ENCODE measurements at regions not wholly inside any gene's neighbourhood (a gene's known extent, or its start where the extent isn't known, plus 50 kb on each side); places are given as distances from the start of the nearest gene placed in this dataset.

DNA sequence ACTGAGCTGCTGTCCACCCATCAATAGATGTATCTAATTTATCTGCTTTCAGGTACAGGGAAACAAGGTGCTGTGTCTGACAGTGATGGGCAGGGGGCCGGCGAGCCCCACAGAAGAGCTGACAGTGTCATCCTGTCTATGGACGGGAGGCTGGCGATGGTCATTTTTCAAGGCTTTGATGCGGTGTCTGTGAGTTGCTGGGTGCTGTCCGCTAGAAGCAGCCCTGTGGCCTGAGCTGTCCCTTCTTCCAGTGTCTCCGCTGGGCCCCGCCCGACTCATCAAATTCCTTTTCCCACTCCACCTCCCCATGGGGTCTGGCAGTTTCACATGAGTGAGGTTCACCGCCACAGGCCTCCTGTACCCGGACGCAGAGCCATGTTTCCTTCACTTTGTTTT, 161.4 kb upstream of the PMEPA1 start:
- Histone ChIP-seq H3K4me3 (no peak overlapping the region), H3K36me3 (no peaks in the 10 kb centered on the region), H3K4me1 (no peaks in the 10 kb centered on the region), H3K27me3 (ENCODE audit: low read depth) (no peaks in the 10 kb centered on the region), H3K9me3 (no peaks in the 10 kb centered on the region), H3K27ac (no peak overlapping the region)
- ATAC-seq (no peak), DNase-seq (no peak)
- intact Hi-C loops (cut with DNase I) = no loop called here
- TF ChIP-seq CTCF (IDR thresholded peaks at IDR 0.05) = no peak

GRCh38 chr20:57870597-57871236, 160.9 kb upstream of the PMEPA1 start:
- TF ChIP-seq CTCF (IDR thresholded peaks at IDR 0.05) = no peak
- H3K36me3 ChIP-seq = no peaks in the 10 kb centered on the region
- H3K4me1 ChIP-seq = no peaks in the 10 kb centered on the region
- intact Hi-C loops (cut with DNase I) = no loop called here
- no peaks in the 10 kb centered on the region for H3K9me3 ChIP-seq
- ATAC-seq (no peak), DNase-seq (no peak)
- no peak overlapping the region for H3K4me3 ChIP-seq
- H3K27me3 ChIP-seq (ENCODE audit: low read depth) = no peaks in the 10 kb centered on the region
- no peak overlapping the region for H3K27ac ChIP-seq

GRCh38 chr20:57869951-57870315, 160.1 kb upstream of the PMEPA1 start:
- no peak for ATAC-seq
- no peaks in the 10 kb centered on the region for H3K36me3 ChIP-seq
- no peak for TF ChIP-seq CTCF (IDR thresholded peaks at IDR 0.05)
- no peaks in the 10 kb centered on the region for H3K4me1 ChIP-seq
- intact Hi-C loops (cut with DNase I) = no loop called here
- no peak for DNase-seq
- H3K27ac ChIP-seq = no peak overlapping the region
- H3K4me3 ChIP-seq = no peak overlapping the region
- no peaks in the 10 kb centered on the region for H3K27me3 ChIP-seq (ENCODE audit: low read depth)
- H3K9me3 ChIP-seq = no peaks in the 10 kb centered on the region

DNA sequence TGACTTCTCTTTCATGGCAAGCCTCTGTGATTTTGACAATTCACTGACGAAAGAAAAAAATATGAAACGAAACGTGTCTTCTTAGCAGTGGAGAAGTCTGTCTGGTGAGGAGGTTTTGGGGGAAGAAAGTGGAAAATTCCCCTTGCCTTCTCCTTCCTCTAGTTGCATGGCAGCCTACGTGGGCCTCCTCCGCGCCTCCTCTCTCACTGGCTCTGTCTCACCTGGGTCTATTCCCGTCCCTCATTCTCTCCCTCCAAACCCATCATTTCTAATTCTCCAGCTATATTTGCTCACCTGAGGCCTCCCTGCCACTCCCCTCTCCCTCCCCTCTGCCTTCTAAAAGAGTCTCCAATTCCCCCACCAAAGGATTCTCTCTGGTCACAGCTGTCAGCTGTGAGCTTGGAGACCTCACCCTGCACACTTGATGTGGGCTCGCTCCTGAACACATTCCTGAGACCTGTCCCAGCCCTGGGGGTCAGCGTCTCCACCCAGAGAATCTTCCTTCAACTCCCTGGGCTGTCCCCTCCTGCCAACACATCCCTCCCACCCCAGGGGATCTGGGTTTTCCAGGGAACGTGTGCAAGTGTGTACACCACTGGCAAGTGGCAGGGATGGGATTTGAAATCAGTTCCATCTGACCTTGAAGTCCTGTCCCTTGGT, 159.6 kb upstream of the PMEPA1 start:
- intact Hi-C loops (cut with DNase I) = no loop called here
- Histone ChIP-seq H3K36me3 (no peaks in the 10 kb centered on the region), H3K4me1 (no peaks in the 10 kb centered on the region), H3K27me3 (ENCODE audit: low read depth) (no peaks in the 10 kb centered on the region), H3K27ac (no peak overlapping the region), H3K4me3 (no peak overlapping the region), H3K9me3 (no peaks in the 10 kb centered on the region)
- ATAC-seq (no peak), DNase-seq (no peak)
- TF ChIP-seq CTCF (IDR thresholded peaks at IDR 0.05) = no peak

GRCh38 chr20:57868310-57868709, 158.5 kb upstream of the PMEPA1 start:
- Histone ChIP-seq H3K27ac (no peak overlapping the region), H3K9me3 (no peaks in the 10 kb centered on the region), H3K4me3 (no peak overlapping the region), H3K4me1 (no peaks in the 10 kb centered on the region), H3K36me3 (no peaks in the 10 kb centered on the region), H3K27me3 (ENCODE audit: low read depth) (no peaks in the 10 kb centered on the region)
- no peak for TF ChIP-seq CTCF (IDR thresholded peaks at IDR 0.05)
- ATAC-seq (no peak), DNase-seq (no peak)
- intact Hi-C loops (cut with DNase I) = no loop called here
